ENCODE measurements at regions not wholly inside any gene's neighbourhood (a gene's known extent, or its start where the extent isn't known, plus 50 kb on each side); places are given as distances from the start of the nearest gene placed in this dataset.

GRCh38 chr4:155600244-155600643 is 66.4 kb upstream of the GUCY1A1 start:
- Histone ChIP-seq H3K9ac (ENCODE audit: low read length) (no peak overlapping the region), H3K27ac (ENCODE audit: low read length) (no peak overlapping the region), H4K20me1 (ENCODE audit: insufficient read depth, low read length) (no peaks in the 10 kb centered on the region), H3K4me2 (ENCODE audit: low read depth, low read length) (no peak overlapping the region), H3K9me3 (replicated peaks; ENCODE audit: insufficient read depth, low read length) (no peaks in the 10 kb centered on the region), H3F3A (ENCODE audit: insufficient read depth, low read length) (peaks cover 4% of the 10 kb centered on the region; the same call in 1 of the 2 replicates), H3K27me3 (replicated peaks; ENCODE audit: insufficient read depth, low read length) (no peaks in the 10 kb centered on the region), H3K4me3 (ENCODE audit: low read length) (no peak overlapping the region), H3K79me2 (ENCODE audit: low read length) (no peaks in the 10 kb centered on the region), H3K36me3 (replicated peaks; ENCODE audit: insufficient read depth, low read length) (no peaks in the 10 kb centered on the region), H2AFZ (ENCODE audit: low read length) (no peak overlapping the region), H3K4me1 (ENCODE audit: low read length) (peaks cover 15% of the 10 kb centered on the region), H3K9me2 (replicated peaks; ENCODE audit: insufficient read depth, low read length) (no peaks in the 10 kb centered on the region)
- TF ChIP-seq, protein P1, sequence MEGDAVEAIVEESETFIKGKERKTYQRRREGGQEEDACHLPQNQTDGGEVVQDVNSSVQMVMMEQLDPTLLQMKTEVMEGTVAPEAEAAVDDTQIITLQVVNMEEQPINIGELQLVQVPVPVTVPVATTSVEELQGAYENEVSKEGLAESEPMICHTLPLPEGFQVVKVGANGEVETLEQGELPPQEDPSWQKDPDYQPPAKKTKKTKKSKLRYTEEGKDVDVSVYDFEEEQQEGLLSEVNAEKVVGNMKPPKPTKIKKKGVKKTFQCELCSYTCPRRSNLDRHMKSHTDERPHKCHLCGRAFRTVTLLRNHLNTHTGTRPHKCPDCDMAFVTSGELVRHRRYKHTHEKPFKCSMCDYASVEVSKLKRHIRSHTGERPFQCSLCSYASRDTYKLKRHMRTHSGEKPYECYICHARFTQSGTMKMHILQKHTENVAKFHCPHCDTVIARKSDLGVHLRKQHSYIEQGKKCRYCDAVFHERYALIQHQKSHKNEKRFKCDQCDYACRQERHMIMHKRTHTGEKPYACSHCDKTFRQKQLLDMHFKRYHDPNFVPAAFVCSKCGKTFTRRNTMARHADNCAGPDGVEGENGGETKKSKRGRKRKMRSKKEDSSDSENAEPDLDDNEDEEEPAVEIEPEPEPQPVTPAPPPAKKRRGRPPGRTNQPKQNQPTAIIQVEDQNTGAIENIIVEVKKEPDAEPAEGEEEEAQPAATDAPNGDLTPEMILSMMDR (IDR thresholded peaks at IDR 0.05; ENCODE audit: low read length), result no peak
- TF ChIP-seq EZH2phosphoT487 (IDR thresholded peaks at IDR 0.05; ENCODE audit: low read length) (no peak), EZH2 (optimal IDR thresholded peaks at IDR 0.05; ENCODE audit: low read depth, low read length) (no peak)
- no peak for DNase-seq

DNA sequence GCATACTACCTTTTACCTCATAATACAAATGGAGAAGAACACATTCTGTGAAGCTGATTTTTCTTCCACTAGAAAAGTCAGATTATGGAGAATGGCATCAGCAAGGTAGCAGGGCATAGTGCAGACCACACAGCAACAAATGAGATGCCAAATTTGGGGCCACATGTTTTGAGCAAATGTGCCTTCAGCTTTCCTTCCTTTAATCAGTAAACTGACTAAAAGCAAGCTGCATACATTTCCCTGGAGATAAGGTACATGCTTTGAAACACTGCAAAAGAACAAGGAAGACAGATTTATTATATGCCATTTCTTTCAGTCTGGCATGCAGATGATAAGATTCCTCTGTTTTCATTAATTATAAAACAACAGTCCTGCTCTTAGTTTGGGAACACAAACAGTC is 67.1 kb upstream of the GUCY1A1 start:
- no peak for DNase-seq
- no peaks in the 10 kb centered on the region for H3K9me2 ChIP-seq (replicated peaks; ENCODE audit: insufficient read depth, low read length)
- H2AFZ ChIP-seq (ENCODE audit: low read length), result no peak overlapping the region
- no peak overlapping the region for H3K27ac ChIP-seq (ENCODE audit: low read length)
- no peaks in the 10 kb centered on the region for H3K27me3 ChIP-seq (replicated peaks; ENCODE audit: insufficient read depth, low read length)
- peaks cover 4% of the 10 kb centered on the region; the same call in 1 of the 2 replicates for H3F3A ChIP-seq (ENCODE audit: insufficient read depth, low read length)
- no peaks in the 10 kb centered on the region for H3K79me2 ChIP-seq (ENCODE audit: low read length)
- no peaks in the 10 kb centered on the region for H3K36me3 ChIP-seq (replicated peaks; ENCODE audit: insufficient read depth, low read length)
- H3K9ac ChIP-seq (ENCODE audit: low read length), result no peak overlapping the region
- no peaks in the 10 kb centered on the region for H3K9me3 ChIP-seq (replicated peaks; ENCODE audit: insufficient read depth, low read length)
- H4K20me1 ChIP-seq (ENCODE audit: insufficient read depth, low read length), result no peaks in the 10 kb centered on the region
- no peak overlapping the region for H3K4me2 ChIP-seq (ENCODE audit: low read depth, low read length)
- TF ChIP-seq EZH2 (optimal IDR thresholded peaks at IDR 0.05; ENCODE audit: low read depth, low read length), result no peak
- no peak for TF ChIP-seq EZH2phosphoT487 (IDR thresholded peaks at IDR 0.05; ENCODE audit: low read length)
- TF ChIP-seq, protein P1 (IDR thresholded peaks at IDR 0.05; ENCODE audit: low read length), result no peak
- H3K4me1 ChIP-seq (ENCODE audit: low read length), result peaks cover 15% of the 10 kb centered on the region
- no peak overlapping the region for H3K4me3 ChIP-seq (ENCODE audit: low read length)

DNA sequence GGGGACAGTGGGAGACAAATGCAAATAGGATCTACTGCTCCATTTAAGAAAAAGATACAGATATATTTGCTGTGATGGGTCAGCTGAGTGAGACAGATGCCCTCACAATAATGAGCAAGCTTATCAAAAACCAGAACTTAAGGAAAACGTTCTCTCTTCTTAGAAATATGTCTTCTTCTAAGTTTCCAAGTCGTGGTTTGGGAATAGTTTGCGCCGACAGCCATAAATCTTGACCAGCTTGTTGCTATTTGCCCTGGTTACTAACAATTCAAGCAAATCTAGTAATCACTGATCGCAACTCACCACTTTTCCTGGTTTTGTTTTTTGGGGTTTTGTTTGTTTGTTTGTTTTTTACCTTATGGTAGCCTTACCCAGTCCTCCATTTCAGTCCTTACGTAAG is 67.6 kb upstream of the GUCY1A1 start:
- Histone ChIP-seq H3K9me2 (replicated peaks; ENCODE audit: insufficient read depth, low read length) (no peaks in the 10 kb centered on the region), H3F3A (ENCODE audit: insufficient read depth, low read length) (peaks cover 4% of the 10 kb centered on the region; the same call in 1 of the 2 replicates), H3K79me2 (ENCODE audit: low read length) (no peaks in the 10 kb centered on the region), H2AFZ (ENCODE audit: low read length) (no peak overlapping the region), H3K27ac (ENCODE audit: low read length) (no peak overlapping the region), H4K20me1 (ENCODE audit: insufficient read depth, low read length) (no peaks in the 10 kb centered on the region), H3K36me3 (replicated peaks; ENCODE audit: insufficient read depth, low read length) (no peaks in the 10 kb centered on the region), H3K27me3 (replicated peaks; ENCODE audit: insufficient read depth, low read length) (no peaks in the 10 kb centered on the region), H3K9me3 (replicated peaks; ENCODE audit: insufficient read depth, low read length) (no peaks in the 10 kb centered on the region), H3K4me3 (ENCODE audit: low read length) (no peak overlapping the region), H3K4me1 (ENCODE audit: low read length) (peaks cover 15% of the 10 kb centered on the region), H3K9ac (ENCODE audit: low read length) (no peak overlapping the region), H3K4me2 (ENCODE audit: low read depth, low read length) (no peak overlapping the region)
- no peak for DNase-seq
- no peak for TF ChIP-seq EZH2phosphoT487 (IDR thresholded peaks at IDR 0.05; ENCODE audit: low read length)
- TF ChIP-seq, protein P1 (IDR thresholded peaks at IDR 0.05; ENCODE audit: low read length), result no peak
- TF ChIP-seq EZH2 (optimal IDR thresholded peaks at IDR 0.05; ENCODE audit: low read depth, low read length), result no peak
